ENCODE measurements at regions not wholly inside any gene's neighbourhood (a gene's known extent, or its start where the extent isn't known, plus 50 kb on each side); places are given as distances from the start of the nearest gene placed in this dataset.

DNA sequence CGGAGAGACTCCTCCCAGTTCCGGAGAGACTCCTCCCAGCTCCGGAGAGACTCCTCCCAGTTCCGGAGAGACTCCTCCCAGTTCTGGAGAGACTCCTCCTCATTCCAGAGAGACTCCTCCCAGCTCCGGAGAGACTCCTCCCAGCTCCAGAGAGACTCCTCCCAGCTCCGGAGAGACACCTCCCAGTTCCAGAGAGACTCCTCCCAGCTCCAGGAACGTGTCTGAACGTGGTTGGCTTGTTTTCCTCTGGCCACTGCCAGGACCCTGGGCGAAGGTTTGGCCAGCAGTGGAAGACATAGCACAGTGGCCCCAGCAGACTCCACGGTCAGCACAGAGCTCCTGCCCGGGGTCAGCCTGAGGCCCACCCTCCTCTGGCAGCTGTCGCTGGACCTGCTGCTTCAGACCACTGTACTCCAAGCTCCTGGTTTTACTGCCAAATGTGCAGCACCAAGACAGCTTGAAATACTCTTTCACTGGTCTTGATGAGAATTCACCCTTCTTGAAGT lies 122.3 kb upstream of the AFDN start:
- no peak for DNase-seq (ENCODE audit: low read depth in 1 of 2, low spot score in 1 of 2)
- no peak overlapping the region for H3K4me3 ChIP-seq
- no peak overlapping the region for H3K27ac ChIP-seq
- no peak for ATAC-seq
- no peak for FAIRE-seq
- TF ChIP-seq RARB (CRISPR knock-in tag; IDR thresholded peaks at IDR 0.05) (no peak), NR3C1 (IDR thresholded peaks at IDR 0.05) (no peak), ZFP36 (IDR thresholded peaks at IDR 0.05; ENCODE audit: borderline replicate concordance, partially characterized antibody) (no peak), POLR2AphosphoS2 (conservative IDR thresholded peaks at IDR 0.05; ENCODE audit: low read length) (no peak), RNF2 (IDR thresholded peaks at IDR 0.05; ENCODE audit: borderline replicate concordance, low read depth) (no peak)
- H3K9me3 ChIP-seq, result no peaks in the 10 kb centered on the region
- CTCF ChIA-PET, result interaction anchor here (0.8 to 1.4 kb wide), 2 partner anchors 10 to 13 kb away, joined by 3 to 5 read pairs; no protein-coding TSS in a partner anchor
- H3K4me2 ChIP-seq, result no peak overlapping the region
- 78% methylated on average over 3 of the region's 12 CpGs for WGBS (ENCODE audit: missing lambda C conversion rate)
- H3K4me1 ChIP-seq, result no peaks in the 10 kb centered on the region
- POLR2A ChIA-PET, result no interaction called here

DNA sequence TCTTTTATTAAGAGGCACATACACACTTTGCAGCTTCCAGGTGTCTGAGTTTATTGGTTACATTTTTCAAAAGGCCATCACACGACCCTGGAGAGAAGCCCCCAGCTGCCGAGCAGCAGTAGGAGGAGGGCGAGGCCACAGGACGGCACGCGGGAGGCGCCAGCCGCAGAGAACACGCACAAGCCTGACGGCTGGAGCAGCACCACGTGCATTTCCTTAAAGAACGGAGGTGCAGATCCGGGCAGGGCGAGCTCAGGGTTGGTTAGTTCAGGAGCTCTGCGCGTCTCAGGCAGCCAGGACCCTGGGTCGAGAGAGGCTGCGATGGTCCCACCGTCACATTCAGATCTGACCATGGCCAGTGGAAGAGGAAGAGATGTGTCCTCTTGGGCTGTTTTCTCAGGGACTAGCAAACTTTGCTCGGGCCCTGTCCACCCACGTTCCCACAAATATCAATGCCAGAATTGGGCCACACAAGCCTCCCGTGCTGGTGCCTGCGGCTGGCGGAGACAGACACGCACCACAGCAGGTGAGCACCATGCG lies 121.4 kb upstream of the AFDN start:
- CTCF ChIA-PET, result interaction anchor here (0.8 to 1.4 kb wide), 2 partner anchors 9 to 13 kb away, joined by 3 to 5 read pairs; no protein-coding TSS in a partner anchor

DNA sequence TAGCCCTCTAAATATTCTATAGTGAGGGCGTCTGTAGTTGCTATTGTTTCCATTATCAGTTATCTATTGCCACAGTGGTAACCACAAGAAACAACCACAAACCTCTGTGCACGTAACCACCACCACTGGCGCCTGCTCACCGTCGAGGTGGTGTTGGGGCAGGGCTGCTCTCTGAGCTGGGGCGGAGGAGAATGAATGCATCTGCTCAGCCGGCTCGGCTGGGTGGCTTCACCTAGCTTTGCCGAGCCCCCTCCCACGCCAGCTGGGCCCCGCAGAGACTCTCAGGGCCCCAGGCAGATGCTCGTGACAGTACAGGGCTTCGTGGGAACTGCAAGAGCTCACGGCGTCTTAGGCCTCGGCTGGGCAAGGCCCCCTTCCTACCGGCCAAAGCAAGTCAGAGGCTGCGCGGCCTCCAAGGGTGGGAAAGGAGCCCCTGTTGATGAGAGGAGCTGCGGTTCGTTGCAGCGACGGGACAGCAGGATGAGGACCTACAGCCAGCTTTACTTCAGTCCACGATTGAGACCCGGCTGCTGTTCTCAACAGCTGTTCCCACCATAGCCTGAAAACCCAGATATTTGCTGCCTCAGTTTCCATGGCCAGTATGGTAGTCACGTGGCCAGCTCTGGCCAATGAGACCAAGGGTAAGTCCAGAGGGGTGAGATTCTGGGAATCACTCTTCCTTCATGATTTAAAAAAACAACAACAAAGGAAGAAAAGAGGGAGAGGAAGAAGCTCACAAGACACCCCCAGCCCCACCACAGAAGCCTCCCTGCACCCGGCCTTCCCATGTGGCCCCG lies 120.2 kb upstream of the AFDN start:
- Histone ChIP-seq H3K27ac (no peak overlapping the region), H3K9me3 (no peaks in the 10 kb centered on the region), H3K4me2 (no peak overlapping the region), H3K4me1 (no peaks in the 10 kb centered on the region), H3K4me3 (no peak overlapping the region)
- no peak for TF ChIP-seq RNF2 (IDR thresholded peaks at IDR 0.05; ENCODE audit: borderline replicate concordance, low read depth)
- TF ChIP-seq, protein P1, sequence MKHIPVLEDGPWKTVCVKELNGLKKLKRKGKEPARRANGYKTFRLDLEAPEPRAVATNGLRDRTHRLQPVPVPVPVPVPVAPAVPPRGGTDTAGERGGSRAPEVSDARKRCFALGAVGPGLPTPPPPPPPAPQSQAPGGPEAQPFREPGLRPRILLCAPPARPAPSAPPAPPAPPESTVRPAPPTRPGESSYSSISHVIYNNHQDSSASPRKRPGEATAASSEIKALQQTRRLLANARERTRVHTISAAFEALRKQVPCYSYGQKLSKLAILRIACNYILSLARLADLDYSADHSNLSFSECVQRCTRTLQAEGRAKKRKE (CRISPR knock-in tag; IDR thresholded peaks at IDR 0.05; ENCODE audit: low read depth), result no peak
- POLR2A ChIA-PET, result no interaction called here
- ATAC-seq (no peak), FAIRE-seq (no peak), DNase-seq (ENCODE audit: low read depth in 1 of 2, low spot score in 1 of 2) (no peak)
- CTCF ChIA-PET, result no interaction called here
- WGBS (ENCODE audit: missing lambda C conversion rate), result 68% methylated on average over 16 of the region's 28 CpGs

More for the DNA sequence above, 121.4 kb upstream of the AFDN start:
- Histone ChIP-seq H3K9me3 (no peaks in the 10 kb centered on the region), H3K27ac (no peak overlapping the region), H3K4me3 (no peak overlapping the region), H3K4me2 (no peak overlapping the region), H3K4me1 (no peaks in the 10 kb centered on the region)
- 79% methylated on average over 24 of the region's 26 CpGs for WGBS (ENCODE audit: missing lambda C conversion rate)
- POLR2A ChIA-PET, result no interaction called here
- no peak for FAIRE-seq
- DNase-seq (ENCODE audit: low read depth in 1 of 2, low spot score in 1 of 2), result no peak
- TF ChIP-seq RNF2 (IDR thresholded peaks at IDR 0.05; ENCODE audit: borderline replicate concordance, low read depth), result no peak
- TF ChIP-seq, protein P1 (CRISPR knock-in tag; IDR thresholded peaks at IDR 0.05; ENCODE audit: low read depth), result no peak
- no peak for TF ChIP-seq CEBPB (IDR thresholded peaks at IDR 0.05)
- TF ChIP-seq TP53 (CRISPR knock-in tag; IDR thresholded peaks at IDR 0.05), result no peak
- no peak for TF ChIP-seq ZSCAN20 (CRISPR knock-in tag; IDR thresholded peaks at IDR 0.05)
- no peak for ATAC-seq

DNA sequence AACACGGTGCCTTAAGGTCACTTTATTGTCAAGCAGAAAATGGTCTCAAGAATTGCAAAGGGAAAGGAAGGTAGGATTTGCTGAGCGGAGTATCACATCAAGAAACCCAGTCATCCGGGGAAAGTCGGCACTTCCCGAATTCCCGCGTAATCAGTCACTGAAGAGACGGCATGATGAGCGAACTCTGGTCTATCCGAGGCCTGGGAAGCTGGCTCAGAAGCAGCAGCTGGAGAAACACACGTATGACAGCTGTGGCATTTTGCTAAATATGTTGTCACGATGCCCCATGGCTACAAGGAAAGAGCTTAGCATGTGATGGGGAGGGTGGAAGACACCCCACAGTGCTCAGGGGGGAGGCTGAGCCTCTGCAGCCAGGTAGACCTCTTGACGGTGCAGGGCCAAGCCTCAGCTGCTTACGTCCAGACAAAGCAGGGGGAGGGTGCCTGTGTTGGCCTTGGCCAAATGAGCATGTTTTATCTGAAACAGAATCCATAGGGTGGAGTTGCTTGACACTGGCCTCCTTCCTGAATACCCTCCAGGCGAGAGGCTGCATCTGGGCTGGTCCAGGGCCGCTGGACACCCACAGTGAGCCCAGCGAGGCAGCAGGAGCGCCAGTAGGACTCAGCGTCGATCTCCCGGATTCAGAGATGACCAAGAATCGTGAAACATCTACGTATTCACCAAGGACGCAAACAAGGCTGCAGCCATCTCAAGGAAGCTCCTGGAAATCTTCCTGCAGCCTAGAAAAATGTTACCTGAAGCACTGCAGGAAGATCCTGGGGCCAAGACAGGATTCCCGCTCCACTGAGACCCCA lies 118.8 kb upstream of the AFDN start:
- ATAC-seq (no peak), DNase-seq (ENCODE audit: low read depth in 1 of 2, low spot score in 1 of 2) (no peak), FAIRE-seq (no peak)
- H3K9me3 ChIP-seq, result no peaks in the 10 kb centered on the region
- no peak overlapping the region for H3K4me2 ChIP-seq
- CTCF ChIA-PET, result no interaction called here
- POLR2A ChIA-PET, result no interaction called here
- no peak overlapping the region for H3K4me3 ChIP-seq
- WGBS (ENCODE audit: missing lambda C conversion rate), result 68% methylated on average over 14 of the region's 25 CpGs
- no peaks in the 10 kb centered on the region for H3K4me1 ChIP-seq
- no peak overlapping the region for H3K27ac ChIP-seq
- TF ChIP-seq HOXB13 (CRISPR knock-in tag; IDR thresholded peaks at IDR 0.05; ENCODE audit: low read depth) (no peak), MAZ (IDR thresholded peaks at IDR 0.05; ENCODE audit: borderline replicate concordance, low read depth, low read length) (no peak), POLR2AphosphoS2 (conservative IDR thresholded peaks at IDR 0.05; ENCODE audit: low read length) (no peak), RCOR1 (IDR thresholded peaks at IDR 0.05; ENCODE audit: low read depth, low read length) (no peak), NFE2L2 (conservative IDR thresholded peaks at IDR 0.05; ENCODE audit: low read length) (no peak), NPAS2 (CRISPR knock-in tag; IDR thresholded peaks at IDR 0.05; ENCODE audit: borderline replicate concordance) (no peak), ZSCAN20 (CRISPR knock-in tag; IDR thresholded peaks at IDR 0.05) (no peak), RFX5 (IDR thresholded peaks at IDR 0.05) (no peak), HOXB5 (CRISPR knock-in tag; IDR thresholded peaks at IDR 0.05) (no peak), HOXA7 (CRISPR knock-in tag; IDR thresholded peaks at IDR 0.05) (no peak), PHF8 (IDR thresholded peaks at IDR 0.05; ENCODE audit: borderline replicate concordance, low read depth) (no peak), CEBPB (IDR thresholded peaks at IDR 0.05) (no peak), RARB (CRISPR knock-in tag; IDR thresholded peaks at IDR 0.05) (no peak)
- TF ChIP-seq, protein P2, sequence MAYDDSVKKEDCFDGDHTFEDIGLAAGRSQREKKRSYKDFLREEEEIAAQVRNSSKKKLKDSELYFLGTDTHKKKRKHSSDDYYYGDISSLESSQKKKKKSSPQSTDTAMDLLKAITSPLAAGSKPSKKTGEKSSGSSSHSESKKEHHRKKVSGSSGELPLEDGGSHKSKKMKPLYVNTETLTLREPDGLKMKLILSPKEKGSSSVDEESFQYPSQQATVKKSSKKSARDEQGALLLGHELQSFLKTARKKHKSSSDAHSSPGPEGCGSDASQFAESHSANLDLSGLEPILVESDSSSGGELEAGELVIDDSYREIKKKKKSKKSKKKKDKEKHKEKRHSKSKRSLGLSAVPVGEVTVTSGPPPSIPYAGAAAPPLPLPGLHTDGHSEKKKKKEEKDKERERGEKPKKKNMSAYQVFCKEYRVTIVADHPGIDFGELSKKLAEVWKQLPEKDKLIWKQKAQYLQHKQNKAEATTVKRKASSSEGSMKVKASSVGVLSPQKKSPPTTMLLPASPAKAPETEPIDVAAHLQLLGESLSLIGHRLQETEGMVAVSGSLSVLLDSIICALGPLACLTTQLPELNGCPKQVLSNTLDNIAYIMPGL (CRISPR knock-in tag; IDR thresholded peaks at IDR 0.05; ENCODE audit: borderline replicate concordance), result no peak
- TF ChIP-seq, protein P3, sequence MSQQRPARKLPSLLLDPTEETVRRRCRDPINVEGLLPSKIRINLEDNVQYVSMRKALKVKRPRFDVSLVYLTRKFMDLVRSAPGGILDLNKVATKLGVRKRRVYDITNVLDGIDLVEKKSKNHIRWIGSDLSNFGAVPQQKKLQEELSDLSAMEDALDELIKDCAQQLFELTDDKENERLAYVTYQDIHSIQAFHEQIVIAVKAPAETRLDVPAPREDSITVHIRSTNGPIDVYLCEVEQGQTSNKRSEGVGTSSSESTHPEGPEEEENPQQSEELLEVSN (IDR thresholded peaks at IDR 0.05; ENCODE audit: borderline replicate concordance, low read depth), result no peak
